ENCODE measurements at regions not wholly inside any gene's neighbourhood (a gene's known extent, or its start where the extent isn't known, plus 50 kb on each side); places are given as distances from the start of the nearest gene placed in this dataset.

DNA sequence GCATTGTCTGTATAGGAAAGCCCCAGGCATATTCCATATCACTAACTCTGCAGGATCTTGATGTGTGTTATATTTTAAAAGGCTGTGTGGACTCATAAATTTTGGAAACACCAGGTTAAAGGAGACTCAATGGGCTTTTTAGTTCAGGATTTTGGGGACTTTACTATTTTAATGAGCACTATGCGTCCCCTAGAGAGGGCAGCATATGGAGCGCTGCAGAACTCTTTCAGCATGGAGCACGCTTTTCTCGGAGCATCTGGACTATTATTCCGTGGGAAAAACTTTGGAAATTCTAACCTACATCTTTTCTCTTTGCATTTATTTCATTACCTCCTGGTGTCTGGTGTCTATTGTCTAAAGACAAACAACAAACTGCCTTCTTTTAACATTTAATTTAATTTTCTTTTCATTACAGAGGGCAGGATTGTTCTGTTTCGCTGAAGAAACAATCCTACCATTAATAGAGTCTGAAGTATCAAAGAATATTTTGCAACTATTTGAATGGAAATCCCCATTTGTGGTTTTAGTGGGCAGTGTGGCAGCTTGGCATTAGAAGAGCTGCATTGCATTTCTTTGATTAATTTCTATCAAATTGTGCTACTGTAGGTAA is 399.9 kb upstream of the HSF2 start:
- no peak for TF ChIP-seq ZBTB7A (IDR thresholded peaks at IDR 0.05; ENCODE audit: low read depth)
- no peak for TF ChIP-seq CEBPB (IDR thresholded peaks at IDR 0.05)
- TF ChIP-seq CREB1 (IDR thresholded peaks at IDR 0.05; ENCODE audit: low read depth), result no peak
- no peak for TF ChIP-seq RAD21 (IDR thresholded peaks at IDR 0.05; ENCODE audit: low read depth)
- TF ChIP-seq, protein P1, sequence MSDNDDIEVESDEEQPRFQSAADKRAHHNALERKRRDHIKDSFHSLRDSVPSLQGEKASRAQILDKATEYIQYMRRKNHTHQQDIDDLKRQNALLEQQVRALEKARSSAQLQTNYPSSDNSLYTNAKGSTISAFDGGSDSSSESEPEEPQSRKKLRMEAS (IDR thresholded peaks at IDR 0.05), result no peak
- TF ChIP-seq NFIC (IDR thresholded peaks at IDR 0.05), result no peak
- TF ChIP-seq EP300 (IDR thresholded peaks at IDR 0.05; ENCODE audit: borderline replicate concordance), result no peak
- no peak for TF ChIP-seq TEAD4 (IDR thresholded peaks at IDR 0.05)
- TF ChIP-seq, protein P2, sequence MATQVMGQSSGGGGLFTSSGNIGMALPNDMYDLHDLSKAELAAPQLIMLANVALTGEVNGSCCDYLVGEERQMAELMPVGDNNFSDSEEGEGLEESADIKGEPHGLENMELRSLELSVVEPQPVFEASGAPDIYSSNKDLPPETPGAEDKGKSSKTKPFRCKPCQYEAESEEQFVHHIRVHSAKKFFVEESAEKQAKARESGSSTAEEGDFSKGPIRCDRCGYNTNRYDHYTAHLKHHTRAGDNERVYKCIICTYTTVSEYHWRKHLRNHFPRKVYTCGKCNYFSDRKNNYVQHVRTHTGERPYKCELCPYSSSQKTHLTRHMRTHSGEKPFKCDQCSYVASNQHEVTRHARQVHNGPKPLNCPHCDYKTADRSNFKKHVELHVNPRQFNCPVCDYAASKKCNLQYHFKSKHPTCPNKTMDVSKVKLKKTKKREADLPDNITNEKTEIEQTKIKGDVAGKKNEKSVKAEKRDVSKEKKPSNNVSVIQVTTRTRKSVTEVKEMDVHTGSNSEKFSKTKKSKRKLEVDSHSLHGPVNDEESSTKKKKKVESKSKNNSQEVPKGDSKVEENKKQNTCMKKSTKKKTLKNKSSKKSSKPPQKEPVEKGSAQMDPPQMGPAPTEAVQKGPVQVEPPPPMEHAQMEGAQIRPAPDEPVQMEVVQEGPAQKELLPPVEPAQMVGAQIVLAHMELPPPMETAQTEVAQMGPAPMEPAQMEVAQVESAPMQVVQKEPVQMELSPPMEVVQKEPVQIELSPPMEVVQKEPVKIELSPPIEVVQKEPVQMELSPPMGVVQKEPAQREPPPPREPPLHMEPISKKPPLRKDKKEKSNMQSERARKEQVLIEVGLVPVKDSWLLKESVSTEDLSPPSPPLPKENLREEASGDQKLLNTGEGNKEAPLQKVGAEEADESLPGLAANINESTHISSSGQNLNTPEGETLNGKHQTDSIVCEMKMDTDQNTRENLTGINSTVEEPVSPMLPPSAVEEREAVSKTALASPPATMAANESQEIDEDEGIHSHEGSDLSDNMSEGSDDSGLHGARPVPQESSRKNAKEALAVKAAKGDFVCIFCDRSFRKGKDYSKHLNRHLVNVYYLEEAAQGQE (IDR thresholded peaks at IDR 0.05; ENCODE audit: low read depth), result no peak
- TF ChIP-seq TAF1 (IDR thresholded peaks at IDR 0.05; ENCODE audit: low read depth), result no peak

DNA sequence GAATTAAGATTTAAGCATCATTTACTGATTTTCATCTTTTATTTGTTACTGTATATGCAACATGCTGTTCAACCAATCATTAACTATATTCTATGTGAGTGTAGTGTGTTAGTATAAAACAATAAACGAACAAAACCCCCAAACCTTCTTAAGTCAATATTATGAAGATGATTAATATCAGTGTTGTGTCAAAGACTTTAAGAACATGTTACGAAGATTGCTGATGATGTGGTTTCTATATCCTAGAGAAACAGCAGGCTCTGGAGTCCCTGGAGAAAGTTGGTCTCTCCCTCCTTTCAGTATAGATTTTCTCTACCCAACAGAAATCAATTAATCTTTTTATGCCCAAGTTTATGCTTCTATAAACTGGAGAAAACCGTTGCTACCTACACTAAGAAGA is 393.8 kb upstream of the HSF2 start:
- TF ChIP-seq EGR1 (IDR thresholded peaks at IDR 0.05) (no peak), CEBPB (IDR thresholded peaks at IDR 0.05) (no peak), NFIC (IDR thresholded peaks at IDR 0.05) (no peak), FOXM1 (IDR thresholded peaks at IDR 0.05; ENCODE audit: borderline replicate concordance, low read depth) (no peak), CREB1 (IDR thresholded peaks at IDR 0.05; ENCODE audit: low read depth) (no peak), YY1 (IDR thresholded peaks at IDR 0.05; ENCODE audit: low read depth) (no peak), TCF12 (IDR thresholded peaks at IDR 0.05; ENCODE audit: low read depth) (no peak), TEAD4 (IDR thresholded peaks at IDR 0.05) (no peak), EP300 (IDR thresholded peaks at IDR 0.05; ENCODE audit: borderline replicate concordance) (no peak), RAD21 (IDR thresholded peaks at IDR 0.05; ENCODE audit: low read depth) (no peak), ZBTB7A (IDR thresholded peaks at IDR 0.05; ENCODE audit: low read depth) (no peak), TAF1 (IDR thresholded peaks at IDR 0.05; ENCODE audit: low read depth) (no peak)
- TF ChIP-seq, protein P1 (IDR thresholded peaks at IDR 0.05), result no peak
- TF ChIP-seq, protein P2 (IDR thresholded peaks at IDR 0.05; ENCODE audit: low read depth), result no peak
- TF ChIP-seq, protein P3, sequence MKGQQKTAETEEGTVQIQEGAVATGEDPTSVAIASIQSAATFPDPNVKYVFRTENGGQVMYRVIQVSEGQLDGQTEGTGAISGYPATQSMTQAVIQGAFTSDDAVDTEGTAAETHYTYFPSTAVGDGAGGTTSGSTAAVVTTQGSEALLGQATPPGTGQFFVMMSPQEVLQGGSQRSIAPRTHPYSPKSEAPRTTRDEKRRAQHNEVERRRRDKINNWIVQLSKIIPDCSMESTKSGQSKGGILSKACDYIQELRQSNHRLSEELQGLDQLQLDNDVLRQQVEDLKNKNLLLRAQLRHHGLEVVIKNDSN (IDR thresholded peaks at IDR 0.05), result no peak

DNA sequence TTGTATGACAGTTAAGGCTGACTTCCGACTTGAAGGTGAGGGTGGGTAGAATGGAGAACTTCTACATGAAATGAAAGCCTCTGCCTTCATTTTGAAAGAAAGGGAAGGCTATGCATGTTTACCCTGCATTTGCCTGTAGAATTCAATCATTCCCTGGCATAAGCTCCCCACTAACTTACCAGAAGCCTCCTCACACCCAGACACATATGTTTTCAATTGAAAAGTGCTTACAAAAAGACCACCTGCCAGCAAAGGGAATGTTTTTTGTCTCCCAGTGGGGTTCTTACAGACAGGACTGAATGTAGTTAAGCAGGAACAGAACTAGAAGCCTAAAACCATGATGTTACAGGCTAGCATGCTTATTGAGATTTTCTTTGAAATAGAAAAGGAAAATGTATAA is 392.1 kb upstream of the HSF2 start:
- TF ChIP-seq ZBTB7A (IDR thresholded peaks at IDR 0.05; ENCODE audit: low read depth), result no peak

DNA sequence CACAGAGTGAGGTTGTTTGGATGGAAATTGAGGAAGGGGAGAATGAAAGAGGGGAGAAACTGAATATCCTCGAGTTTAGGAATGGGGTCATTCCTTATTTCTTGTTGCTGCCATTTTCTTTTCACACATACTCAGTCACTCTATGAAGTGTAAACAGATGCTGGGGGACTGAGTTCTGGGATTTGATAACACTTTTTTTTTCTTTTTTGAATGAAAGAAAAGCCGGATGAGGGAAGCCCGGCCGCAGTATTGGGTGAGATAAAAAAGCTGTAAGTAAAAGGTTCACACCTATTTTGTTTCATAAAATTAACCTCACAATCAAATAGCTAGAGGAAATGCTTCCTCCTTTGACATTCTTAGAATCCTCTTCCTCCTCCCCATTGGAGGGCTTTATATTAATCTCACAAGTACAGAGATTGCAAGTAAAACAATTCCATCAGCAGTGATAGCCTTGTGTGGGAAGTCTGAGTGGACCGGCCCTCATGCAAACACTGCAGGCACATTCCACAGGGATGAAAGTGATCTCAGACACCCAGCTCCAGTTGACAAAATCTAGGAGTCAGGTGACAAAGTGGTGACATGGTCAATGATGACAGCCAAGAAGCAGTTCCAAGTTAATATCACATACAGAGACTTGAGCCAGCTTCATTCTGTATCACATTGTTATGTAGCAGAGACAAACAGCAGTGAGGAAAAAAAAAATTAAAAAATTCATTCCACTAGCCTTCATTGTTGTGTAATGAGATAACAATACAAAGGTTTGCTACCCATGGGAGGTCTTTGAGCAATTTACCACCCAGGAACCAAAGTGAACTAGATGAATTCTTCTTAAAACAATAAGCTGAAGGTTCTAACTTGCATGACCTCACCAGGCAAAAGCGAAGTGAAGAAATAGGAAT is 391.1 kb upstream of the HSF2 start:
- TF ChIP-seq, protein P1 (IDR thresholded peaks at IDR 0.05), result no peak
- TF ChIP-seq, protein P3 (IDR thresholded peaks at IDR 0.05), result 0 out of 2 replicates have a peak, but pooled peaks have one; percentile 11
- 0 out of 2 replicates have a peak, but pooled peaks have one; percentile 14 for TF ChIP-seq TEAD4 (IDR thresholded peaks at IDR 0.05)

DNA sequence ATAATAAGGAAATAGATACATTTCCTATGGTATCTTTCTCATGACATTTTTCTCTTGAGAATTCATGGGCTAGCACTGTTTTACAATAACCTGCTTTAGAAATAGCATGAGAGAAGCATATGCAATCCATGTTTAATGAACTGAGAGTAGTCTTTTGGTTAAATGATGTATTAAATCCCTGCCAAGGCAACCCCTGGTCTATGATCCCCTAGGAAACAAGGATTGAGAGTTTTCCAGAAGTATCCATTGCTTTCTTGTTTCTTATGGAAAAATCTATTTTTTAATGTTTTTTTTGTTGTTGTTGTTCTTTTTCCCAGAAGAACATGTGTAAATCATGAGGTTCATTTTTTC is 390.5 kb upstream of the HSF2 start:
- TF ChIP-seq EP300 (IDR thresholded peaks at IDR 0.05; ENCODE audit: borderline replicate concordance), result no peak
- no peak for TF ChIP-seq TCF12 (IDR thresholded peaks at IDR 0.05; ENCODE audit: low read depth)

DNA sequence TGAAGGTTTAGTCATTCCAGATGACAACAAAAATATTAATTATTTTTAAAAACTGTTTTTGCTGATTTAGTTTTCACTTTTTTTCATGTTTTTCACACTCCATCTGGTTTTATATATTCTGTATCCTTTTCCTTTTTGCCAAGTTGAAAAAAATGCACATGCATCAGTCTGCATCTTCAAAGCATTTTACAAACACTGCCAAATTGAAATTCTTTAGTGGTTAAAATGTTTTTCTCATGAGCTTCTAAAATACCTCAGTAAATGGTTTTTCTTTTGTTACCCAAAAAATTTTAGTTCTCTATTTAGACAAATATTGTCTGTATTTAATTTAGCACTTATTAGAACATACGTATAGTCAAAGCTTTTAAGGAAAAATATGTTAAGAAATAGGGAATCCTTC is 386.9 kb upstream of the HSF2 start:
- no peak for TF ChIP-seq TAF1 (IDR thresholded peaks at IDR 0.05; ENCODE audit: low read depth)

Data from Ishikawa (cell line).